IPS-NIHi11 (cell line): ENCODE measurements at regions not wholly inside any gene's neighbourhood (a gene's known extent, or its start where the extent isn't known, plus 50 kb on each side); places are given as distances from the start of the nearest gene placed in this dataset.

ENCODE experiments used
- DNase-seq: peaks from one replicate; pipeline ENCODE4 v3.0.0; 2012; ENCODE audit warnings: mixed read lengths, low spot score

DNA sequence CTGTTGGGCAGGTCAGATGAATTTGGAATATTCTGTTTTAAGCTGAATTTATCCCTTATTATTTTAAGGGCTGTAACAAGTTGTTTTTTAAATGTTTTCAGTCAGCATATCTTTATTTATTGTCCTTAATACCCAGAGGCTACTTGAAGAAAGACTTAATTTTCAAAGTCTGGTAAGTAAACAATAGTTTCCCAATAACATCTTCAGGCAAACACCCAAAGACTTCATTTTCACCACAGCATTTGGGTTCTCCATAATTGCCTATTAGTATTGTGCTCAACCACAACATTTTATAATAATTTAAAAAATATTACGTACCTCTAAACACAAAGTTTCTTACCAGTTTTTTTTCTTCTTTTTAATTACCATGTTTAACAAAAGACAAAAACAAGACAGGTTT, 60.0 kb upstream of the MKLN1 start:
- DNase-seq = no peak

DNA sequence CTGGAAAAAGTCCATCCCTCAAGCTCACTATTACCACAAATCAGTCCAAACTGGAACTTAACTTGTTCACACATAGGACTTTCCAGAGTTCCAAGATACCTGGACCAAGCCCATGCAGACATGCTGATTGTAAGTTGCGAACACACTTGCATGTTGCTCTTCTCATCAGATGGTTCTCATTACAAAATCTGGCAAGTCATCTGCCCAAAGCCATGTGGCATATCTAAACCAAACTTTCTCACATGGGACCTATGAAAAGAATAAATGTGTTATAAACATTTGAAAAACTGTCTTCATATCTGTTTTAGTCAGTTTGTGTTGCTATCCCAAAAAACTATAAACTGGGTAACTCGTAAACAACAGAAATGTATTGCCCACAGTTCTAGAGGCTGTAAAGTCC, 58.8 kb upstream of the MKLN1 start:
- DNase-seq = no peak

DNA sequence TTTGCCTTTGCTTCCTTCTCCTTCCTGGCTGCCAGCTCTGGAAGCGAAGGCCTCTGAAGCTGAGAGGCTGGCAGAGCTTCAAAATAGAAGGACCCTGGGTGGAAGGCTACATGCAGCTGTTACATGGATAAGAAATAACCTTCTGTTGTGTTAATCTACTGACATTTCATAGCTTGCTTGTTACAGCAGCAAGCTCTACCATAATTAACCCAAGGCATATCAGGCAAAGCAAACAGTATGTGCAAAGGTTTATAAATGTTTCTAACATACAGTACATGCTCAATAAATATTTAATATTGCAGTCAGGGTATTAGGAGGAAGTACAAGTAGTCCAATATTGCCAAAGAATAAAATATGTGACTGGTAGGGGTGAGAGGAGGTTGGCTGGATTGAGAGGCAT, 55.6 kb upstream of the MKLN1 start:
- DNase-seq = no peak

- no peak for DNase-seq
Observed at GRCh38 chr7:131274986-131275385, 52.7 kb upstream of the MKLN1 start.

DNA sequence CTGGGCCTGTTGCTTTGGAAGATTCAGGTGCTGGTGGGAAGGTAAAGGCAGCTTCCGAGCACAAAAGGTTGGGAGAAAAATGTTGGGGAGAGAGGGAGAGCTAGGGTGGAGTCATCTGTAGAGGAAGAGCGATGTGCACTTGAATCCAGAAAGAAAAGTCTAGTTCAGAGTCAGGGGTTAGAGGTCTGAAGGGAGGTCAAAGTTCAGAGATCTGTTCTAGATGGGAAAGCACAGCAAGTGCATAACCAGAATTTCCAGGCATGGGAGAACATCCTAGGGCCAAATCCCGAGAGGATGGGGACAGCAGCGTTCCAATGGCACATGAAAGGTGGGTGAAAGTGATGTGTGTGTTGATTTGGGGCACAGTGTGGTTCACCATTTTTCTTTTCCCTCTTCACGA, 51.5 kb upstream of the MKLN1 start:
- no peak for DNase-seq

- DNase-seq = no peak
Observed at GRCh38 chr7:131276748-131277147, 50.9 kb upstream of the MKLN1 start.
